ENCODE measurements at regions not wholly inside any gene's neighbourhood (a gene's known extent, or its start where the extent isn't known, plus 50 kb on each side); places are given as distances from the start of the nearest gene placed in this dataset.

DNA sequence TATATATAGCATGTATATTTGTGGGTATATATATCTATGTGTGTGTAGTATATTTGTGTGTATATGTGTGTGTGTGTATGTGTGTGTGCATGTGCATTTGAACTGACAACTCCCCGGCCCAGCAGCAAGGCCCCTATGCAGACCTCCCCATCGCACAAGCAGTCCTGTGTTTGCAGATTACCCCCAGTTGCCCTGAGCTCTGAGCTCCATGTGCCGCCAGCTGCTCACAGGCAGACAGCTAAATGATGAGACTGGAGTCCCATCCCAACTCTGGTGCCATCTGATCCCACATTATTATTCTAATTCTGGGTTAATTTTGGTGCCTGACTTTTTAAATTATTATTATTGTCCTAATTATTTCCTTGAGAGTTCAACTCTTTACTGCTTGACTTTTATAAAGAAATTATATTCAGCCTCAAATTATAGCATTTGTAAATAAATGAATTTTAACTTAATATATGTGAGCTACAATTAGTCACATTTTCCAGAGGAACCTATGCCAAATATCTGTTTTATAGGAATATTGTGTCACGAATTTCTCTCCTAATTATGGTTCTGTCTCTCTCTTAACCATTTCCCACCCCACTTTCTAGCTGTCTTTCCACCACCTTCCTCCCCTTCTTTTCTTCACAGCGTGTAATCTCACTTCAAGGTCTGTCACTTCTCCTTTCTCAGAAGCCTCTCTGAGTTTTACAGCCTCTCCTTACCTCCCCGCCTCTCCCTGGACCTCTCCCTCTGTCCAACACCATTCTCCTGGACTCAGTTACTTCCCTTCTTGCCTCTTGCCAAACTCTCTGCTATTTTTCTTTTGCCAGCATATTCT is 90.6 kb upstream of the SYNDIG1 start:
- DNase-seq (ENCODE audit: low read depth) = no peak

DNA sequence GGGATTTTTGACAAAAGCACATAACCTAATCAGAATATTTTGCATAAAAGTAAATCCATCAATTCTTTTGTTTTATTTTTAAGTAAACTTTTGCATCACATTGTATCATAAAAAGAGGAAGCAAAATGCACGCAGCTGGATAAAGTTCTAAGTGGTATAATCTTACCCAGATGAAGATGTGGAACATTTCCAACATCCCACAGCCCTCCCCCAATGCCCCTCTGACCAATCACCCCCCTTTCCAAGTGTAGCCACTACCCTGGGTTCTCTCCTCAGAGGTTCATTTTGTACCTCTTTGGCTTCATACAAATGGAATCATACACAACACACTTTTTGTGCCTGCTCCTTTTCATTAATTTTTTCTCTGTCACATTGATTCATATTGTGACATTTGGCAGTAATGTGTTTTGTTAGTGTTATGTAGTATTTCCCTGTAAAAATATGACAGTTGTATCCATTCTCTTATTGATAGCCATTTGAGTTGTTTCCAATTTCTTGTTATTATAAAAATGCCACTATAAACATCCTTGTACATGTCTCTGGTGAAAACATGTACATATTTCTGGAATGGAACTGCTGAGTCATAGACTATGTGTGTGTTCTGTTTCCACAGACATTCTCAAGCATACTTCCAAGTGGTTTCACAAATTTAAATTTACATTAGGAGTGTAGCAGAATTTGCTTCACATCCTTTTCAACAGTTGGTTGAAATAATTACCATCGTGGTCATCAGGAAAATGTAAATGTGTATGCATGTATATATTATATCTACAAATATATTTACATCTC is 92.9 kb upstream of the SYNDIG1 start:
- DNase-seq (ENCODE audit: low read depth) = no peak

DNA sequence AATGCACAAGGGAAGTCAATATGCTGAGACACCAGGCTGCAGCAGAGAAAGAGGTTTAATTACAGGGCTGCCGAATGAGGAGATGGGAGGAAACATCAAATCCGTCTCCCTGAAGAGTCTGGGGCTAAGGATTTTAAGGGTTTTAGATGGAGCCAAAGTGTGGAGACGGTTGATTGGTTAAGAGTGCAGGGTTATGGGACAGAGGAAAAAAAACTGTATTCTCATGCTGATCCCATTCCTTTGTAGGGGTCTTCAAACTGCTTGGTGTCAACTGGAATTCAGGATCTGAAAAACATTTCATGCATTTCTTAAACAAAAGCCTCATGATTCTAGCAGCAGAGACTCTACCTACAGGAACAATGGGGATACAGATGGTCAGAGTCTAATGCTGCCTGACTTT is 96.1 kb upstream of the SYNDIG1 start:
- DNase-seq (ENCODE audit: low read depth) = no peak

DNA sequence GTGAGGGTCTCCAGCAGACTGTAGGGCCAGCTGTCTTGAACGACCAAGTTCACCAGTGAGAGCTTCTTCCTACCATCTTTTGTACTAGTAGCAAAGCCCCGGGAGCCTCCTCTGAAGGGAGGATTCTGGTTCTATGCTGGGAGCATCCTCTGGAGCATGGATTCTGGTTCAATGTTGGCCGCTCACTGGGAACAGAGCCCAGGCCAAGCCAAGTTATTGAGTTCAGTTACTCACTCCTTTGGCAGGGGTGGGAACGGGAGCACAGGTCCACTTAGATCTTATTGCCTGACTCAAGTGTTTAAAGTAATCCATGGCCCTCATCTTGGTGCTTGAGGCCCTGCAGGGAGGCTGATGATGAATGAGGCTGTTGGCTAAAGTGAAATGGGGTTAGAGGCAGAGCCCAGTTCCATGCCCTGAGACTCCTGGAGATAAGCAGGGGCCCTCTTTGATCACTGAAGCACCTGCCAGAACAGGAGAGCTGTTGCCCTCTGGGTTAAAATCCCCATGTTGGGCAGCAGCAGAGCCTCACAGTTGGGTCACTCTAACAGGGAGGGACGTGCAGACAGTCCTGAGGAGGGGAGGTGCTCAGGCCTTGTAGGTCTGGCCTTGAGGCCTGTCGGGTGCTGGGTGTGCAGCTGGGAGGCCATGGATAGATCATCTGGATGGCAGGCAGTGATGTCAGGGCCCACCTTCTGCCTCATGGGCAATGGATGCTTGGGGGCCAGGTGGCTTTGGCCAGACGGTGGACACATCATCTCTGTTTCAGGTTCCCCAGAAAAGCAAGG is 98.3 kb upstream of the SYNDIG1 start:
- DNase-seq (ENCODE audit: low read depth) = no peak

DNA sequence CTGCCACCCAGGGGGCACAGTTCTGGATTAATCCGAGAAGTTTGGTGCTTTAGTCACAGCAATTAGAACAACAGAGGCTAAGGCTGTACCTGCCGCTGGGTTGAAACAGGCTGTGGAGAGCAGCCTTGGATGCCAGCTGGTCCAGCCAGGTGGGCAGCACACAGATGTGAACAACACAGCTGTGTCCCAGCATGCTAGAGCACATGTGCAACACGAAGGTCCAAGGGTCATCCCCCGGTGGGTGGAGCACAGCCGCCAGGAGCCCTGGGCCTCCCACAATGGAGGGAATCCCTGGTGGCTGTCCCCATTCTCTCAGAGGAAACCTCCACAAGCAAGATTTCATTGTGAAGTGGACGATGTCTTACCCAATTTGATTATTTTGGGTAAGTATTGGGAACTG is 99.2 kb upstream of the SYNDIG1 start:
- DNase-seq (ENCODE audit: low read depth) = no peak

DNA sequence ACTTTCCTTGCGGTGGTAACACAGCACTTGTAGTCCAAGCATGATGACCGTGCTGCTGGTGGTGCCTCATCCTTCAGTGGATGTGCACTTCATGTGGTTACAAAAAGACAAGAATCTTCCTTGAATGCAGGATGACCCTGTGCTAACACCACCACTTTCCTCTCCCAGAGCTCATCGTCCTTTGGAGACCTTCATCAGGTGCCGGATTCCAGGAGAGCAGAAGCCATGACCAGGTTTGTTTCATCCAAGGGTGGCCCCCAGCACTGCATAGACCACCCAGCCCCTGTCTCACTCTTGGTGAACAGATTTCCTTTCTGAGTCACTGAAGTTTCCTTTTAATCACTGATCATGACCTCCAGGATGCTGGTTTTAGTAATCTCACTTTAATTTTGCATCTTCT is 101.2 kb upstream of the SYNDIG1 start:
- DNase-seq (ENCODE audit: low read depth) = no peak

DNA sequence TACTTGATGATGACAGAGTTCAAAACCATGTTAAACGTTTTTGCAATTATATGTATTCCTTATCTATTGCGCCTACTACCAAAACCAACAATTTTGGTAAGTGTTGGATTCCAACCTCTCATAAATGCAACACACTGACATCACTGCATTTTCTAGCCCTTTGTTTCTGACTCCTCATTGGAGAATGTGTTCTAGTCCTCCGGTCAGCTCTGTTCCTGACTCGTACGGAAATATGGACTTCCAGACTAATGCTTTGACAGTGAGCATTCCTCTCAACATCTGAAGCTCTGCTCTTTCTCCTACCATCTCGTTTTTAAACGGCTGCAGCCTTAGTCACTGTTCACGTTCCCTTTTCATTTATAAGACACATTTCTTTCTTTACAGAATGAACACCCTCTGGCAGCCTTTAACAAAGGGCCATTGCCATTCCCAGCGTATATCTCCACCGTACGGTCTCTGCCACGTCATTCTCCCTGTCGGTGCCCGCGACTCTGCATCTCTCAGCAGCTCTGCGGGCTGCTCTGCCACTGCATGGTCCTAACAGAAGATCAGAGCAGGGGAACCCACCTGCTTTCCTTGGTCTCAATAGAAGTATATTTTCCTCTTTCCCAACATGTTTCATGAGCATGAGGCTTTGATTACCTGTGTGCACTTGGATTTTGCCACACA is 103.0 kb upstream of the SYNDIG1 start:
- no peak for DNase-seq (ENCODE audit: low read depth)

DNA sequence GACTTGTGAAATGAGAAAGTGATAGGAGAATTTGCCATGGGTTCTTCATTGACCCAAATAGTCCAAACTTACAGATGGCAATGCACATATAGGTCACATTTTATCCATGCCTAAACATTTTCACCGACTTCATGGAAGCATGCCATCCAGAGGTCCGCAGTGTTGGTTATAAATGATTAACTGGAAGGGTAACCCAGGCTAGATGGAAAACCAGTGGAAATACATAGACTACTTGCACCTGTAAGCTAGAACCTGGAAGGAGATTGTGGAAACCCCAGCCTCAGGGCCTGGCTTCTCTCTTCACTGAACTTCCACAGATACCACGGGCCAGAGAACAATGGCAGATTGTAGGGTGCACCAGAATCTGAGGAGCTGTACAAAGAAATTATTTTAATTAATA is 103.8 kb upstream of the SYNDIG1 start:
- no peak for DNase-seq (ENCODE audit: low read depth)

DNA sequence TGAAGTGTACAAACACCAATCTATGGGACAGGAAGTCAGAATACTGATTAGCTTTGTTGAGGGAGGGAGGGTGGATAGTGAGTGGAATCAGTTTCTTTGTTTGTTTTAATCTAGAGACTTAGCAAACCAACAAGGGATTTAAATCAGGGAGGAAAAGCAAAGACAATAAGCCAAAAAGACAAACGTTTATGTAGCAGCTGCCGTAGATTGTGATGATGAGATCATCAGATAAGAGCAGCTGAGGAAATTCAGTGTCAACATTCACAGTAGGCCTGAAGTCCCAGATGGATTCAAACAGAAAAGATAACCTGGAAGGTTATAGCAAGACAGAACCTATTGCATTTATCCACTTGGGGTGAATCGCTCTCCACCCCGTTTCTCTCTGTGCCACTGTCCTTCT is 104.9 kb upstream of the SYNDIG1 start:
- DNase-seq (ENCODE audit: low read depth) = no peak

DNA sequence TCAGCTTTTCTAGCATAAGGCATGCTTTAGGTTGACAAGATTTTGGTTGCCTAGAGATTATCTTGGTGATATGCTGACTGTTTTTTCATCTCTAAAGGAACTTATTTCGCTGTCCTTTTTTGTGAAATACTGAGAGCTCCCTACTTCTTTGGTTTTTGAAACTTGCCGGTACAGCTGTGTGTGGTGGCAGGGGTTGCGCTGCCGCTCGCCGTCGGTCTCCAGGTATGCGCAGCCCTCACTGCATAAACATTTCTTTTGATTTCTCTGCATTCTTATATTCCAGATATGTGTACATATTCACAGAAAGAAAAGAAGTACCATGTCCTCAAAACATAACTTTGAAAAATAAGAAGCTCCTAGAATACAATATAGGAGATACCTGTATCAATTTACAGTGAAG is 106.4 kb upstream of the SYNDIG1 start:
- DNase-seq (ENCODE audit: low read depth) = no peak

DNA sequence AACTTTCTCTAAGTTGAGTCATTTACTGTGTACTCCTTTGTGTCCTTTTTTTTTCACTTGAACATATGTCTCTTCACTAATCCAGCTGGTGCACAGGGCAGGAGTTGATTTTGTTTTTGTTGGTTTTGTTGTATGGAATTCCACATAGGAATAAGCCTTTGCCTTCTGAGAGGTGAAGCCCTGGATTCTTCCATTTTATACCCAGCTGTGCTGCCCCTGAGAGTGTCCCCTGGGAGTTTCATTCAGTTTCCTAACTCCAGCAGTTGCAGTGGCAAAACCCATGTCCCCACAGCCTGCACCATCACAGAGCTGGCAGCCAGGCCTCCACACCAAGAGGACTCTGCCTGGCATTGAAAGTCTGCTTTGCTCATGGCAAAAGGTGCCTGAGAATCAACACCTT is 107.3 kb upstream of the SYNDIG1 start:
- no peak for DNase-seq (ENCODE audit: low read depth)

DNA sequence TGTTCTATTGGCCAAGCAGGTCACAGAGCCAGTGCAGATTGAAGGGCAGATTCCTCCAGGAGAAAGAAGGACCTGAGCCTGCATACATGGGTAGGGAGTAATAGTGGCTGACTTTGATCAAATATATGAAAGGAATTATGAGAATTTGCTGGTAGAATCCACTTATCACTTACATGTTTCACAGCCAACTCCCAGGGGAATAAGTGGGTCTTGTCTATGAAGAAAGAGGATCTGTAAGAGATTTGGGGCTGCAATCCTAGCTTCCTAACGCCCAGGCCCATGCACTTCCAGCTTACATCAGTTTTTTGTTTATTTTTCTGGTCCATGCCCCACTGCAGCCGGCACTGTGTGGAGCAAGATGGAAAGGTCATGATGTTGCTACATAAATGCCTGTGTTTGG is 107.9 kb upstream of the SYNDIG1 start:
- DNase-seq (ENCODE audit: low read depth) = no peak

DNA sequence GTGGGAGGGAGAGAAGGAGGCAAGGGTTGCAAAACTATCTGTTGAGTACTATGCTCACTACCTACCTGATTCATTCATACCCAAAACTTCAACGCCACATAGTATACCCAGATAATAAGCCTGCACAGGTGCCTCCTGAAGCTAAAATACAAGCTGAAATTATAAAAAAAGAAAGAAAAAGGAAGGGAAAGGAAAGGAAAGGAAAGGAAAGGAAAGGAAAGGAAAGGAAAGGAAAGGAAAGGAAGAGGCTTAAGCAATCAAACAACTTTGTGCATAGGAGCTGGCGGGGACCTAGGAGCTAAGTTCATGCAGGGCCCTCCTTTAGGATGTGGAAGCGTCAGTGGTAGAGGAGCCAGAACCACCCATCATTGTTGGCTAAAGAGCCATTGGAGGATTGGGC is 108.9 kb upstream of the SYNDIG1 start:
- no peak for DNase-seq (ENCODE audit: low read depth)

DNA sequence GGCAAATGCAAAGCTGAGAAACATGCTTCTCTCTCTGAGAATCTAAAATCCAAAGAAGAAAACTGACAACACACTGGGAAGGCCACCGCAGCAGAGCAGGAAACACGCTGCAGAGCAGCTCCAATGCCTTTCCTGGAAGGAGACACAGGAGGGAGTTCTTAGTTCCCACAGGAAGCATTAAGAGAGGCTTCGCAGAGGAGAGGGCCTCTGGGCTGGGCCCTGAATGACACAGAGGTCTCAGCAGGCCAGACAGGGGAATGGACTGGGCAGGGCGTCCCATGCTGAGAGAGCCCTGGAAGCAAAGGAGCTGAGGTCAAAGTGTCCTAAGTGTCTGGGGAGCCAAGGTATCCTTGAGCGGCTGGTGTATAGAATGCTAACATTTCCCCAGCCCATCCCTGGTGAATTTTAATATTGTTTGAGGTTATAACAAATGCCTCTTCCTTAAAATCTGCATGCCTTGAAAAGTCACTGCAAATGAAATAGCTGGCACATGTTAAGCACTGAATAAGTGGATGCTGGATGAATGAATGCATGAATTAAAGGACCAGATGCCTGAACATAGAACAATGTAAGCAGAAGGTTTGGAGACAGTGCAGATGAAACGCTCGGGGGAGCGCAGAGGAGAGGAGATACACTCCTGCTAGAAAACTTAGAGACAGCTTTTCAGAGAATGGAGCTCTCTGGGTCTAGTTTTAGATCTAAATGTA is 110.0 kb upstream of the SYNDIG1 start:
- no peak for DNase-seq (ENCODE audit: low read depth)

DNA sequence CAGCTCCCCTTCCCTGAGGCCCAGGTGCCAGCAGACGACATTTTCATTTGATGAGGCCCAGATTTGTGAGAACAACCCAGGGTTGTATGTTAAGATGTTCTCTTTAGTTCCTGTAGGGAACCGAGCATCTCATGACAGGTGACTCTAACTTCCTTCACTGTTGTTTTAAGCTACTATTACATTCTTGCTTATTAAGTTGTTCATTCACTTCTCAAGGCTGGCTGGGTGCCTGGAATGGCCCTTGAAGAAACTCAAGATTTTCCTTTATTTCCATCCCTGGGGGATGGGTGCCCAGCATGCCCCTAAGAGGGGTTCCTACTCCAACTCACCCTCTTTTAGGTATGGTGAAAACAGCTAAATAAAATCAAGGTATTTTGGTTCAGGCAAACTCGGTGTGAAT is 111.5 kb upstream of the SYNDIG1 start:
- DNase-seq (ENCODE audit: low read depth) = no peak

DNA sequence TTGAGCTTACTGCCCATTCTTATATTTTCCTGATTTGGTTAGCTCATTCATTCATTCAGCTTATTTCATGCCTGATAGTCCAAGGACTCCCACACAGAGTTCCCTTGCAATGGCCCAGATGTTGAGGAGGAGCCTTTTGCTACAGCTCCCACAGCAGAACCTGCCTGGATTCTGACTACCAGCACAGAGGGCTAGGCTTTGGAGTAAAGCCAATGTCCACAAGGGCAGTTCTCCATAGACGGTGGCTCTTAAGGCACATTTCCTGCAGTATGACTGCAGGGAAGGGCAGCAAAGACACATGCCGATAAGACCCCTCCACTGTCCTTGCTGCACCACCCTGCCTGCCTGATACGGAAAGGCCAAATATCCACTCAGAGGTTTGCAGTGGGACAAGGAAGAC is 112.3 kb upstream of the SYNDIG1 start:
- no peak for DNase-seq (ENCODE audit: low read depth)

DNA sequence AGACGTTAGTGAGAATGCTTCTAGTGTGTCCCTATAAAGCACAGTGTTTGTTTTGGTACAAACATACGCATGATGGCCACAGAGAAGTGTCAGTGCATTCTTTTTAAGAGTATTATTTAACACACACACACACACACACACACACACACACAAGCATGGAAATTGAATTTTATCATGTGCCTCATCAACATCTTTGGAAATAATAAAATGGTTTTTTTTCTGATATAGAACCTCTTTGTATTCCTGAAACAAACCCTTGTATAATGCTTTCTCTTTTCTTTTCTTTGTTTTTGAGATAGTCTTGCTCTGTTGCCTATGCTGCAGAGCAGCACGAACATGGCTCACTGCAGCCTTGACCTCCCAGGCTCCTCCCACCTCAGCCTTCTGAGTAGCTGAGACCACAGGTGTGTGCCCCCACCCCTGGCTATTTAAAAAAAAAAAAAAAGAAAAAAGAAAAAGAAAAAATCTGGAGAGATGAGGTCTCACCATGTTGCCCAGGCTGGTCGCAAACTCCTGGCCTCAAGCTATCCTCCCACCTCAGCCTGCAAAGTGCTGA is 116.2 kb upstream of the SYNDIG1 start:
- no peak for DNase-seq (ENCODE audit: low read depth)

DNA sequence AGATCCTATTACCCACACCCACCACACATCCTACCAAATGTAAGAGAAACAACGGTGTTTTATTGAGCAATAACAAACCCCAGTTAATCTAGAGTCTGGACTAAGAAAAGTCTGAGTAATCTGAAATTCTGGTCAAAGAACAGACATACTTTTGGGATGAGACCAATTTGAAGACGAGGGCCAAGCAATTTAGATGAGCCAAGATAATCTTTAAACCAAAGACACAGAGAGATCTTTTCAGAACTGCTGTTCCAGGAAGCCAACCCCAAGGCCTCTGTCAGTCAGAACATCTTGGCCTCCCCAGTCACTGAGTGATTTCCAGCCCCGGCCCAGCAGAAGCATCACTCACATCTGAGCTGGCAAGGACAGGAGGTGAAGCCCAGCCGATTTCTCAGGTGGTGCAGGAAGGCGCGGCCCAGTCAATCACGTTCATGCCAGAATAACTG is 118.5 kb upstream of the SYNDIG1 start:
- DNase-seq (ENCODE audit: low read depth) = peak; percentile 25

DNA sequence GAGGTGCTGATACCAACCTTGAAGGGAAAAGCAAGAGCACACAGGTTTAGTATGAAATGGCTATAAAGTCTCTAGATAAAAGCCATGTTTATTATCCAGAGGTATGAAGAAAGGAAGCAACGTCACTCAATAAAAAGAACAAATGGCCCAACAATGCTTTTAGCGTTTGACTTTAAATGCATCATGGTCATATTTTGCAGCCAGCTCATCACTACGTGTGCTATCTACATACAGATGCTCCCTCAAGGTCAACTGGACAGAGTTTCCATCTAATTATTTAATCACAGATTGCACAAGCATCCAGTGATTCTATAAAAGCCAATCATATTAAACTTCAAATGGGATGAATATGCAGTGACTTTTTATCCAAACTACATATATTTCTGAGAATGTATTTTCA is 127.6 kb upstream of the SYNDIG1 start:
- DNase-seq (ENCODE audit: low read depth) = peak; percentile 37

DNA sequence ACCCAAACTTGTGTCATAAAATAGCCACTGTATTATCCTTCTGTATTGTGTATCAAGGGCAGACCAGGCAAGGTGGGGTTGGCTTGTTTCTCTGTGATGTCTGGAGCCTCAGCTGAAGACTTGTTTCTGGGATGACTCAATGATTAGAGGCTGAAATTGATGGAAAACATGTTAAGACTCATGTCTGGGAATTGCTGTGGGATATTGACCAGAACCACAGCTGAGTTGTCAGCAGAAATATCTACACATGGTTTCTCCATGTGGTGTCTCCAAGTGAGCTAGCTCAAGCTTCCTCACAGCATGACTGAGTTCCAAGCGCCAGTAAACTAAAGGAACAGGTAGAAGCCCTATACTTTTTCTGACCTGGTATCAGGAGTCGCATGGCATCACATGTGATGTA is 128.5 kb upstream of the SYNDIG1 start:
- DNase-seq (ENCODE audit: low read depth) = no peak

Data from HT1080 (cell line).